Stimulated activated CD8-positive, alpha-beta memory T cell treated with anti-CD3 and anti-CD28 coated beads, Interleukin-4, amount 100 ng/mL, for 4 hours (primary cell): ENCODE measurements at regions not wholly inside any gene's neighbourhood (a gene's known extent, or its start where the extent isn't known, plus 50 kb on each side); places are given as distances from the start of the nearest gene placed in this dataset.

Experiments
- DNase-seq, 2 donors: peaks; one replicate each; pipeline ENCODE4 v3.0.0-alpha.2; 2020; ENCODE audit warnings: low read depth in 2 of 2, low spot score in 1 of 2

DNA sequence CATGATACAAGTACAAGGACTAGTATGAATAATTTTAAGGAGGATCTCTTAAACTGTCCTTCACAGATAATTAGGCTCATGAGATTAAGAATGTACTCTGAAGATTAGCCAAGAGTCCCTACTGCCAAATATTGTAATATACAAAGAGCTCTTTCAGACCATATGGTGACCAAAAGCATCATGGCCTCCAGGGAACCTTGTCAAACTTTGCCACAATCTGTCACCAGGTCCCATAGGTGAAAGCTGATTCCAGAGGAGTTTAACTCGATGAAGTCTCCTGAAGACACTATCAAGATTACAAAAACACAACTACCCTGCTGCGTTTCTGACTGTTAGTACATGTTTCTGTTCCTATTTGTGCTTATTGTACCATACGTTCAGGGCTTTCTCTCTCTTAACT lies 395.4 kb upstream of the ITGA1 start:
- no peak for DNase-seq

DNA sequence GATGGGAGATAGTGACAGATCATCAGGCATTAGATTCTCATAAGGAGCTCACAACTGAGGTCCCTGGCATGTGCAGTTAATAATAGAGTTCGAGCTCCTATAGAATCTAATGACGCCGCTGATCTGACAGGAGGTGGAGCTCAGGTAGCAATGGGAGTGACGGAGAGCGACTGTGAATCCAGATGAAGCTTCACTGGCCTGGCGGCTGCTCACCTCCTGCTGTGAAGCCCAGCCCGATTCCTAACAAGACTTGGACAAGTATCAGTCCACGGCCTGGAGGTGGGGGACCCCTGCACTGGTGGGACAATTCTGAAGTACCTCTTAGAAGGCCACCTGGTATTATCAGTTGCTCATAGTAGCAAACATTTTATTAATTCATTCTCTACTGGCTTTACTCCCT lies 377.9 kb upstream of the ITGA1 start:
- no peak for DNase-seq

DNA sequence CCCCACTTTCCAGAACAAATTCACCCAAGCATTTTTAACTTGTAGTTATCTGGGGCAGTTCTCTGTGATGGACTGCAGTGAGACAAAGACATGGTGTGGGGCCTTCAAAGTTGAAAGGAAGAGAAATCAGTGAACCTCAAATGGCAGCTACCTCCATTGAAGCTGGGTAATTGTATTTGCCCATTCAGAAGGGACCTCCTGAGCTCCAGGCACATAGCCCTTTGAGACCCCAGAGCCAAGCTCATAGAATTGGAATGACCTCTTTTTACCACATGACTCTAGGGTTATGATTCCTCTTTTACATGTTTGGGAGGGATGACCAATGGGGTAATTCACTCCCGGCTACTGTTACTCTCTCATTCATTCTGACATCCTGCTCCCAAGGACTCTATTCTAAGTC lies 368.4 kb upstream of the ITGA1 start:
- DNase-seq = no peak

DNA sequence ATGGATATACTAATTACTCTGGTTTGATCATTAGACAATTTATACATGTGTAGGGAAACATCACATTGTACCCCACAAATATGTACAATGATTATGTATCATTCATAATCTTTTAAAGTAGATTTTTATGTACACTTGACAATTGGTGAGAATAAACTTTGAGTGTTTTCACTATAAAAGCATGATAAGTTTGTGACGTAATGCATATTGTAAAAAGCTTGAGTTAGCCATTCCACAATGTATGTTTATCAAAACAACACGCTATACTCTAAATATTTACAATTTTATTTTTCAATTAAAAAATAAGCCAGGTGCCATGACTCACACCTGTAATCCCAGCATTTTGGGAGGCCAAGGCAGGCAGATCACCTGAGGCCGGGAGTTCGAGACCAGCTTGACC lies 360.1 kb upstream of the ITGA1 start:
- DNase-seq = no peak

DNA sequence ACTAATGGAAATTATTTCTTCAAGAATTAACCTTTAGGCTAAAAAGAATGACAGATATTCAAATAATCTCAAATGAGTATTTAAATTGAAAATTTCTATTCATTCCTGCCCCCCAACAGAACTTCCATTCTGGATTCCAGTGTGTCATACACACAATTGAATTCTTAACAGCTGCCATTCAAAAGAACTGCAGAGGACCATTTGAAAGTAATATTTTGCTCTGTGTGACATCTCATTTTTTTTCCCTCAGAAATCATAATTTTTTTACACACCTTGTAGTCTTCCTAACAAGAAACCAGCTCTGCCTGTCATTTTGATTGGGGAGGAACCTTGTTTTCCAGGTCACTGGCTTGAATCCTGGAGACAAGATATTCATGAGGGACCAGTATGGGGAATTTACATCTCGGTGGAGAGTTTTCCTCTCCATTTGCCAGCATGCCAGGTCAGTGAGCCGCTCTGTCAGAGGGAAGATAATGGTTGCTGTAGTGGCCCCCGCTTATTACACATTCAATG lies 358.7 kb upstream of the ITGA1 start:
- no peak for DNase-seq

DNA sequence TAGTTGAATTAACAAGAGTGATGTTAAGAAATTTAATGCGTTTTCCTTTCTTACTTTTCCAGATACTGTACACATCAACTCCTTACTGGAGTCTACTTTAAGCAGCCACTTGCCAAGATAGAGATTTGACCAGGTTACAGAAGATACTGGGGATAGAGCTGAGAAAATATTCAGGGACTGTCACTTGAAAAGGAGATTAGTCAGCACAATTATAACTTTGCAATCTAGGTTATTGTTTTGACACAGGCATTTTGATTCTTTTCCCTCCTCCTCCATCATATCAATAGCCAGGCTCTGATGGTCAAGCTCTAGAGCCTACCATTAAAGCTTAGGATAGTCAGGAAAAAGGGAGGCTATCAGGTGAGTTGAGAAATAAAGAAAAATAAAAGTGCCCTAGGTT lies 345.9 kb upstream of the ITGA1 start:
- DNase-seq = no peak

DNA sequence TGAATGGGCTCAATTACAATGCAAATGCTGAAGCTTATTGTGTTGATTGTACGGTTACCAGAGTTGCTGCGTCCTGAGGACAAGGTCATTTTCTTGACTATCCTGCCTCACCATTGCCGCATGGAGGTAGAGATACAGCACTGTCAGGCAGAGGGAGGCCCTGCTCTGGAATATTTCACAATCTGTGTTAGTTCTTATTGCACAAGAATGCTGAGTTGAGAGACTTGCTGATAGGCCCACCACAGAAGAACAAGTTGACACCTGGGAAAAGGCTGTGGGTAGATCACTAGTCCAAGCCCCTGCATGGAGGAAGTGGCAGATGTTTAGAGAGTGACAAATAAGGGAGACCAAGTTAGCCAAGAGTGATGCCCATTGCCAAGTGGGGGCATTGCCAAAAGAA lies 344.5 kb upstream of the ITGA1 start:
- DNase-seq = no peak

DNA sequence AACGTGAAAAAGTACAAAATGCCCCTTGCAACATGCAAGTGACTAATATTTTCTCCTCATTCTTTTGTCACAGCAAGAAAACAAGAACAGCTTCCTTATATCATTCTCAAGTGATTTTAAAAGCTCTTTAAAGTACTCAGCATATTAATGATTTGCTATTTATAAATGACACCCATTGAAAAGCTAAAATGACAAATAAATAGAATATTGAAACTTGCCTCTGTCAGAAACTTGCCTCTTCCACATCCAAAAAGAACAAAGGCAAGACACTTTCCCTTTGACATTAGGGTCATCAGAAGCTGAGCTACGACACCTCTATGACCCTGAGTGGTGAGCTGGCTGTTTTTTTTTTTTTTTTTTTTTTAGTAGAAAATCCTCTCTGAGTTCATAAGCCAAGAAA lies 339.6 kb upstream of the ITGA1 start:
- no peak for DNase-seq

DNA sequence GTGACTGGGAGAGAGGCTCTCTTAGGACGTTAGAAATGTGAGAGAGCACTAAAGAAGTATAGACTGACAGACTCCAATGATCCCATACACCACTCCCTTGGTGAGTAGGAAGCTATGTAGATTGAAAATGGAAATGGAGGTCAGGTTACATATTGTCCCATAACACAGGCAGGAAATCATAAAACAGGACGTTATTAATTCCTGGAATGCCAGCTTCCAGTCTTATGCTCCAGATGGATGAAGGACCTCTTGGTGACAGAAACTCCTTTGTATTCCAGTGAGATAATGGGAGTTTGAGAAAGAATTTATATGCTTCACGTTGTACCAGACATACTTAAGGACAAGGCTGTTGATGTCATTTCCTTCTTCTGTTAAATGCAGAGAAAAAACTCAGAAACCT lies 338.2 kb upstream of the ITGA1 start:
- no peak for DNase-seq

DNA sequence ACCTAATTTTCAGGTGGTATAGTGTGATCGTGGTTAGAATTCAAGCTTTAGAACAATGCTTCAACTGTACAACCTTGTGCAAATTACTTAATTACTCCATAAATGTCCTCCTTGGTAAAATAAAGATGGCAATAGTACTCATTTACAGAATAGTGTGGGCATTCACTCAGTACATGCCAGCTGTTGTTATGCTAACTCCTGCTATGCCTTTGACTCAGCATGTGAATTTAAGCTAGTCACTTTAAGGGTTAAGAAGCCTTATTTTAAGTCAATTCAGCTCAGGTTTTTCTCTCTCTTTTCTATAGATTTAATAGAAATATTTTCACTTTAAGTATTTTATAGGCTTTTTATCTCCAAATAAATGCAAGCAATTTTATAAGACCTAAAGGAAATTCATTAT lies 335.6 kb upstream of the ITGA1 start:
- no peak for DNase-seq

DNA sequence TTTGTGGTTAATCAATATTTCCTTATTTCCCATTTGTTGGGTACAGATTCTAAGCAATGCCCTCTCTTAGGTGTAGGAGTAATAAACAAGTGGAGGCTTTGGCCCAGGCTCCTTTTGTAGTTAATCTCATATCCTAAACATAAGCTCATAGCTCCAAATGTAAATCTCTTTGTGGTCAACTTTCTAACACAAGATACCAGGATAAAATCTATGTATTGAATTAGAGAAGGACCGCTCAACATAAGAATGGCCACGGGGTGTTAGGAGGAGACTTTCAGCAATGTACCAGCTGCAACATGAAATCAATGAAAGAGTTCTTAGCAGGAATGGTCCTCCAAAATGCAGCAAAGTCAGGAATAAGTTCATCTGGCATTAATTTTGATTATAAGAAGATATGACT lies 334.5 kb upstream of the ITGA1 start:
- no peak for DNase-seq

DNA sequence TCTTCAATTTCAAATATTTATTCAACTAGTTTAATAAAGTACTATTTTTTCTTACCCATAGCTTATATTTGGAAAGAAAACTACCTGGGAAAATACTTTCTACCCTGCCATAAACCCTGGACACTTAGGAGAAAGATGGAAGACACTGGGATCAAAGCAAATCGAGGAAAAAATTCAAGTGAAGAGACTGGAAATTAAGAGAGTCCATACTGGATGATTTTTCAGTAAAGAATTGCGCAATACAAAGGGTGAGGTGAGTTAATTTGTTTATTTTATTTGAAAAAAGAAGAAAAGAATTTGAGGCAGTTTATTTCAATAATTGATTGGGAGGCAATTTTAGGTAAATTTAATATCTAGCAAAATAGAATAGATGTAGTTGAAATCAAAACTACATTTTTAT lies 331.8 kb upstream of the ITGA1 start:
- DNase-seq = no peak

DNA sequence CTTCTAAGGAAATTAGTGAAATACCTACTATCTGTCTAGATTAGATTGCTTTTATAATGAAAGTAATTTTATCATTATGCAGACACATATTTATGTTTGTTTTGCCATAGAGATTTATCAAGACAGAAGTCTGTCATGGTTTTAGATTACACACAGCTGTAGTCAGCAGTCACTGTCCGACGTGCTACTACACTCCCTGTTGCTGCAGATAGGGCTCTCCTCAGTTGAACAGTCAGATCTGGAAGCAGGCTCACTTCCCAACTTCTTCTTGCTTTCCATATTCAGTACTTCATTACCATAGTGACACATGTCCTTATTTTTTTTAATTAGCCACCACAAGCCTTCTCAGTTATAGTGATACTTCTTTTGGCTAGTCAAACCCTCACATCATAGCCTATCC lies 329.9 kb upstream of the ITGA1 start:
- DNase-seq = no peak

DNA sequence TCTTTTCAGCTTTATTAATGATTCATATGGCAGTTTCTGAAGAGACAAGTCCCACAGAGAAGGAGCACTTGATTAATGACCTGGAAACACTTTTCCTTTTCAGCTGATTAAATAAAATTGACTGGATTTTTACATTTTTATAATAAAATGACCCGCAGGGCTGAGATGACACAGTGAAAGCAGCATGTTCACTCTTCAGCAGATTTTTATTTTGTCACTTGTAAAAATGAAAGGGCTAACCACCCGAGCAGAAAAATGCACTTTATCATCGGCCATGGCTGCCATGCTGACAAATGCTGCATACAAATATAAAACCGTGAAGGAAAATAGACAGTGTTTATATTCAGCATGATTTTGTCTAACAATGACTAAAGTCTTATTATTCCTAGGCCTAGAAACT lies 321.6 kb upstream of the ITGA1 start:
- no peak for DNase-seq

DNA sequence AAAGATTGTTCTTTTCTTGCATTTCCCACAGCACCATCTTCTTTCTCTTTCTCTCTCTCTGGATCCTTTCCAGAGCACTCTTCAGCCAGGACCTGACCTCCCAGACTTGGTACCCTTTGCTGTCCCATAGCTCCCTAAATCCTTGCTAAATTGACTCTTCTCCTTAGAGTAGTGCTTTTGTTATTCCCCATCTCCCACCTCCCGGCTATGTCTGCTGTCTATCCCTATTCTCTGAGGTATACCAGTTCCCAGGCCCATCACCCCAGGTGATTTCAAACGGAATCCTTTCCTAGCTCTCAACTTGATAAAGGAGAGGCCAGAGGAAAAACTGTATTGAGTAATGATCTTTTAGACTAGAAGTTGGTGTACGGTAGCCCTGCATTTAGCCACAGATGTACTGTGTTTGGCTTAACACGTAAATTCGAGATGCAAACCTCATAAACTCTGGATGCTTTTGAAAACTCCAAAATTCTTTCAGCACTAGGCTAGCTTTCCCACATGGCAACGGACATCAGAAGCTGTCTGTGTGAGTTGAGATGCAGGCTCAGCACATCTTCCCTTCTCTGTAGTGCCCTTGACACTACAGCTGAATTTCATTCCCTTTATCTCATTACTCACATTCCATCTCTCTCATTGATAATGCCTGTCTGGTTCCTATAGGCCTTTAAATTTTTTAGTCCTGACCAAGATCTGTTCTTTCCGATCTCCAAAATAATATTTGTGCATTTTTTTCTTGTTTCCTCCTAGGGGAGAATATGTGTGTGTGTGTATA lies 320.8 kb upstream of the ITGA1 start:
- DNase-seq = no peak

DNA sequence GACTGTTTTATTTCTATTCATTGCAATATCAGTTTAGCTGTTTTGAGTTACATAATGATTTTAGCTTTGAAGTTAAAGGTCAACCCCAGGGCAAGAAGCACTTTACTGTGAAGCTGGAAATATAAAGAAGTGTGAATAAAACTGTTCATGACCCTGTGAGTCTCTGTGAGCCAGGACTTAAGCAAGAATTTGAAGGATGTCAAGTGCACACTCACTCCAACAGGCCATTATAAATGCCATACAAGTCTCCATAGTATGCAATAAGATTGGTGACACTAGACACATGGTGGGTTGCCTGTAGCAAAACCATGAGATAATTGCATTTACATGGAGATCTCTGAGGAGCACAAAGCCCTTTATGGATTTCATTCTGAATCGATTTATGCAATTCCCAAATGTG lies 318.7 kb upstream of the ITGA1 start:
- no peak for DNase-seq

DNA sequence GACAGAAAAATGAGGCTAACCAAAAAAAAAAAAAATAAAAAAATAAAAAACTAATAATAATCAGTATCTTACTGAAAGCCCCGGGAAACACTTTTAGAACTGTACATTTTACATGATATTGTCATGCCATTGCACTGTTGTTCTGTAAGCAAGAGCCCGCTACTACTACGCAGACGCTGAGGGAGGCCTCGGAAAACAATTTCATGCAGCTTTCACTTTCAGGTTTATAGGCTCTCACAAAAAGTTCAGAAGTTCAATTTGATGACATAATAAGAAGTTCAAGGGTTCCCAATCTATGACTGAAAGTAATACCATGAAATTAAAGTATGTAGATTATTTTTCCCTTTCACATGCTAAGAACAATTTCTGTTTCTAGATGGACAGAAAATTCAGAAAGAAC lies 318.3 kb upstream of the ITGA1 start:
- no peak for DNase-seq

DNA sequence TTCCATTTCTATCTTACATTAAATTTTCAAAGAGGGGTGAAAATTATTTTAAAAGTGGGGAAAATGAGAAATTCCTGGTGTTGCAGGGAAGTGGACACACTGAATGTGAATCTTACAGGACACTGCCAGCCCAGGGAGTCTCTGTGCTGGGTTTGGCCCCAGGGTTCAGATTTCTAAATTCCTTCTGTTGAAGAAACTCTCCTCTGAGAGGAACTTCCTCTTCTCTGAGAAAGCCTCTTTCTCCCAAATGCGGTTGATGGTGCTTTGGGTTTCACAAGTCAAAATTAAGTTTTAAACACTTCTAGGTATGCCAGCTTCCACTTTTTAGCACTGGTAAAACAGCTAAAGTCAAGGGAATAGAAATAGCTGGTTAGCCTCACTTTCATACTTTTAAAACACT lies 317.9 kb upstream of the ITGA1 start:
- DNase-seq = no peak

DNA sequence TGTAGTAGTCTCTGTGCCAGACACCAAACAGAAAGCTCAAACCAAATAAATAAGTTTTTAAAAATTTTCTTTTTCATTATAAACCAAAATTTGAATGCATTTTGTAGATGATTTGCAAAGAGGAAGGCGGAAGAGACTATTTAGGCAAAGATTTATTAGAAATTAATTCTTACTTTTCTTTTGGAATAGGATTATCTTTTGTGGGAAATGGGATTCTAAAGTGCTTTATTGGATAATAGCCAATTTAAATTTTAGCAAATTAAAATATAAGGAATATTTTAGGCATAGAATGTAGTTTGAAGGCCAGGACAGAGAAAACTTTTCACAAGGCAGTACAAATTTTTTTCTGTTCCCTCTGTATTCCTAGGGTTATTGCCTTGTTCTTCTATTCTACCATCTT lies 311.4 kb upstream of the ITGA1 start:
- no peak for DNase-seq

DNA sequence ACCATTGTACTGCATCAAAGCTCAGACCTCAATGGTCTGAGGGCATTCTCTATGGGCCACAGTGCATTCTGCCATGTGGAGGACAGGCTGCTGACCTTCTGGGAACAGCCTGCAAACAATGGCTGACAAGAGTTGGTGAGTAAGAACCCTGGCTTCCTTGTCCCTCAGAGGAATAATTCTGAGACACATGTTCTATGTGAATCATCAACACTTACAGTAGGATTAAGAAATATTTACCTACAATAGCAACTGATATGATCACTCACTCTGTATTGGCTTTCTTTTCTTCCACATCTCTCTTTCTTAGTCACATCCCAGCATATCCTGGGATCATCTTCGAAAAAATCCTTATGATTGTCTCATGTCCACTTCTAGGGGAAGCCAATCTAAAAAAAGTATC lies 306.5 kb upstream of the ITGA1 start:
- no peak for DNase-seq

DNA sequence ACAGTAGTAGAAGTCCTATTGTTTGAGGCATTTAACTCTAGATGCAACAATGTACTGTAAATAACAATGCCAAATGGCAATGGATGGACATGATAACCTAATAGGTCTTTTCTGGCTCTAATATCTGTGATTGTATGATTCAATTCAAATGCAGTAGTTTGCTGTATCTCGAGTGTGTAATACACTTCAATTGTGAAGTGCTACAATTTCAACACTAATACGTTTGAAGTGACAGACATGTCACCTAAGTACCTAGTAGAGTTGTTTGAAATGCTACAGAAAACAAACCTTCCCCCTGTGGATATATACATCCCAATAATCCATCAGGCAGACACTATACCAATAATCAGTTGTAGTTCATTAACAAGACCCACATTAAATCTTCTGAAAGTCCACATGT lies 305.9 kb upstream of the ITGA1 start:
- DNase-seq = no peak

DNA sequence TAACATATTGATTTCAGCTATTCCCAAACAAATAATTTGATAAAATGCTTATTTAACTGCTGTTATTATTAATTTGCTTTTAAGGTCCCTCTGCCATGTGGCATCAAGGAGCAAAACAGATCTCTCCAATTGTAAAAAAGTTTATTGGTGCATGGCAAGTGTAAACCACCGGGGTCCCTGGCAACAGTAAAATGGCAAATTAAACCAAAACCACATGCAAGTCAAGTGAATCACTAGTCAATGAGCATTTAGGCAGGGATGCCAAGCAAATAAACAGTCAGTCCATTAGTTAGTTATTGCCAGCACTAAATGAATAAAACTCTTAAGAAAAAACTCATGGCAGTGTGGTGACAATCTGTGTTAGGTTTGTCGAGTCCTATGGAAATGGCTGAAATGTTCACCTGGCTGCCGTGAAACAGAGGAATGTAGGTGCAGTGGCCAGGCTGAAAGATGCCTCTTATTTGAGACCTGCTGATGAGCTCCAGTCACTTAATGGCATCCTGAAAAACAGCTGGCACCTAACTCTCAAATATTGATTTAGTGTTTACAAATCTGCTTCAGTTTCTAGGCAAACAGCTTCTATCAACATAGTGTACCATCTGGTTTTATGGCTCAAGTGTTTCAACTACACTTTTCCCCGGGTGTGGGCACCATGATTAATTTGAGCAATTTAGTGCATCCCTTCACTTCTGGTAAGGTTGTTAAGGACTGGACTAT lies 296.5 kb upstream of the ITGA1 start:
- no peak for DNase-seq

DNA sequence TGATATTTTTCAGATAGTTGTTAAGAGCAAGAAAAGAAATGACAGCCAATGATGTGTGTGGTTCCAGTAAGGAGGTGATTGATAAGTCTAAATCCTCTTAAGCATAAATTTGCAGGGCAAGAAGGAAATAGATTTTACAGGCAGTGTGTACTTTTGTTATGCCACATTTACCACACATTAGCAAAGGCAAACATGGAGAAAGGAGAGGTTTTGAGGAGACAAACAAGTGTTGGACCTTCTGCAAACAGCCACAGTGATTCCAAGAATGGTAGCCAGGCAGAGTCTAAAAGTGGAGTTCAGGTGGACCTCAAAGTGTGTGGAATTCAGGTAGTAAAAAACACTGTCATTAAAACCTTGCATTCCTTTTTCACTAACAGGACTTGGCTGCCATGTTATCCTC lies 295.9 kb upstream of the ITGA1 start:
- no peak for DNase-seq
